Fibroblast of villous mesenchyme (primary cell): ENCODE measurements at regions not wholly inside any gene's neighbourhood (a gene's known extent, or its start where the extent isn't known, plus 50 kb on each side); places are given as distances from the start of the nearest gene placed in this dataset.

Source experiments
- DNase-seq: peaks from one replicate; pipeline ENCODE4 v3.0.0-alpha.2; 2010; ENCODE audit warnings: low read depth
- H3K4me3 ChIP-seq: 2 replicates; pipeline ENCODE4 v1.5.1; 2011; ENCODE audit warnings: low read depth, mild to moderate bottlenecking, low read length
- CTCF ChIP-seq: IDR thresholded peaks from 2 replicates; pipeline ENCODE4 v1.5.1; 2012; ENCODE audit warnings: low read depth, mild to moderate bottlenecking, low read length; ENCODE audit not compliant: insufficient read depth

GRCh38 chr5:28710360-28710759 is 1672.0 kb upstream of the CDH9 start:
- TF ChIP-seq CTCF = peak; percentile 7
- H3K4me3 ChIP-seq = no peak overlapping the region
- no peak for DNase-seq

- DNase-seq = no peak
- no peak for TF ChIP-seq CTCF
- no peak overlapping the region for H3K4me3 ChIP-seq
These were observed 1670.1 kb upstream of the CDH9 start for GRCh38 chr5:28708472-28708871.

- TF ChIP-seq CTCF = no peak
- no peak overlapping the region for H3K4me3 ChIP-seq
- no peak for DNase-seq
These were observed 1669.3 kb upstream of the CDH9 start for GRCh38 chr5:28707706-28708105.

DNA sequence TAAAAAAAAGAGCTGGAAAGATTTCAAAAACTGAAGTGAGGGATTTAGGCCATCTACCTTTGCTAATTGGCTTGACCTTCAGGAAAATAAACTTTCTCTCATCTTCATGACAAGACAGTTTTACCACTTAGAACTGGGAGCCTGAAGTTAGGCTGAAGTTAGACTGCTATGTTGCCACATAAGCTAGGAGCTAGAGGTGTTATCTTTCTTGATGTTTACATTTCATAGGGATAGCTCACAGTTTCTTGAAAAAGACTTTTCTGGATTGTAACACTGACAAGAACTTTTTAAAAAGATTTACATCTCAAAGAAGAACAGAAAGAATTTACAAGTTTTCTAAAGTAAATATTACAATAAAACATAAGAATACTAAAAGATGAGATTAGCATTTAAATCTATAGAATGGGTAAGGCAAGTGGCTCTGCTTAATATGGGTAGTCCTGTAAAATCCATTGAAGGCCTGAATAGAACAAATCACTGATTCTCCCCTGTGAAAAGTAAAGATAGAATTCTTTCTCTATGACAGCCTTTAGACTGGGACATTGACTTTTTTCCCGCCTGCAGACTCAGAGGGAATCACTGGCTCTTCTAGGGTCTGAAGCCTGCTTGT is 1665.4 kb upstream of the CDH9 start:
- no peak overlapping the region for H3K4me3 ChIP-seq
- no peak for TF ChIP-seq CTCF
- peak; percentile 33 for DNase-seq

GRCh38 chr5:28691526-28691925 is 1653.1 kb upstream of the CDH9 start:
- no peak for DNase-seq
- TF ChIP-seq CTCF = no peak
- no peak overlapping the region for H3K4me3 ChIP-seq

- no peak for DNase-seq
- TF ChIP-seq CTCF = no peak
- no peak overlapping the region for H3K4me3 ChIP-seq
These were observed 1647.4 kb upstream of the CDH9 start for GRCh38 chr5:28685794-28686193.

DNA sequence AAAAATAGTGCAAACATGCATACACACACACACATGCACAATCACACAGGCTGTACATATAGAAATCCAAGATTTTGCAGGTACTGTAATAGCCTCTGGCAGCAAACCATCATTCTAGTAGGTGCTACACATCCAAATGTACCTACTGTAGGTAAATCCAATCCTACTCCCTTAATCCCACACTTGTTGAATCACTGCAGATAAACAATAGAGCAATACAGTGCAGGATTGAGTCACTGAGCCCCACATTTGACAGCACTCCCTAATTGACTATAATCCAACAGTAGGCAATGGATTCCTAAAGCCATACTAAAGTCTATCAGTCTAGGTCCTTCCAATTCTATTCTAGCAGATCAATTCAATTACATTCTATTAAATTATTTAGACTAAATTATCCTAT is 1640.5 kb upstream of the CDH9 start:
- no peak for DNase-seq
- TF ChIP-seq CTCF = no peak
- no peak overlapping the region for H3K4me3 ChIP-seq
